IMR-90 (cell line): ENCODE measurements at regions not wholly inside any gene's neighbourhood (a gene's known extent, or its start where the extent isn't known, plus 50 kb on each side); places are given as distances from the start of the nearest gene placed in this dataset.

Source experiments
- ATAC-seq: fragments of 200-7000 bp; cut with Tn5 transposase; 2 replicates; pipeline ENCODE4 v1.9.1; 2020; ENCODE audit warnings: low read depth, mild to moderate bottlenecking, moderate library complexity
- BruUV-seq: library from RNA; stranded (reverse); fragments of 400-500 nt; replicated peaks from 2 replicates; lab custom pipeline; 2021; lab: Mats Ljungman, UMichigan
- CTCF ChIA-PET: fragments of 300-600 bp; formaldehyde crosslinking; extraction: SDS; loops from one replicate; lab custom pipeline; 2021; ENCODE audit warnings: antibody characterized with exemption; lab: Yijun Ruan, JAX
- POLR2A ChIA-PET: fragments of 300-600 bp; sonication (Branson Sonifier 250); formaldehyde crosslinking; loops from one replicate; lab custom pipeline; 2022; ENCODE audit warnings: antibody characterized with exemption; ENCODE audit not compliant: unreplicated experiment; lab: Charles Lee
- DNase-seq: peaks from one replicate; pipeline ENCODE4 v3.0.0; 2013
- H2AFZ ChIP-seq: replicated peaks from 2 replicates; pipeline ENCODE3; 2013; ENCODE audit warnings: low read length, mild to moderate bottlenecking; ENCODE audit not compliant: poor library complexity
- H2AK5ac ChIP-seq: 2 replicates; pipeline ENCODE4 v1.6.1; 2013; ENCODE audit warnings: low read depth, low read length, inconsistent platforms
- H2AK9ac ChIP-seq: replicated peaks from 2 replicates; pipeline ENCODE3; 2013; ENCODE audit warnings: mild to moderate bottlenecking, low read depth, low read length, moderate library complexity; ENCODE audit not compliant: poor library complexity
- H2BK120ac ChIP-seq: 2 replicates; pipeline ENCODE4 v1.6.1; 2013; ENCODE audit warnings: low read depth, low read length, inconsistent platforms
- H2BK15ac ChIP-seq: 3 replicates; pipeline ENCODE4 v1.6.1; 2013; ENCODE audit warnings: low read depth, low read length, inconsistent platforms
- H2BK20ac ChIP-seq: 2 replicates; pipeline ENCODE4 v1.6.1; 2013; ENCODE audit warnings: low read depth, mild to moderate bottlenecking, inconsistent platforms, low read length, moderate library complexity
- H2BK5ac ChIP-seq: 2 replicates; pipeline ENCODE4 v1.6.1; 2013; ENCODE audit warnings: mild to moderate bottlenecking, low read depth, low read length, inconsistent platforms; ENCODE audit not compliant: poor library complexity, severe bottlenecking
- H3K14ac ChIP-seq: replicated peaks from 2 replicates; pipeline ENCODE4 v1.6.1; 2013; ENCODE audit warnings: low read depth, low read length, inconsistent platforms
- H3K18ac ChIP-seq: 2 replicates; pipeline ENCODE4 v1.6.1; 2013; ENCODE audit warnings: low read depth, low read length, control low read depth
- H3K23ac ChIP-seq: 2 replicates; pipeline ENCODE4 v1.6.1; 2013; ENCODE audit warnings: low read depth, low read length, inconsistent platforms
- H3K27ac ChIP-seq: 2 replicates; pipeline ENCODE4 v1.5.1; 2013; ENCODE audit warnings: mild to moderate bottlenecking, control low read depth, low read length; ENCODE audit not compliant: insufficient read depth
- H3K27me3 ChIP-seq: 2 replicates; pipeline ENCODE4 v1.6.1; 2013; ENCODE audit warnings: low read length; ENCODE audit not compliant: control insufficient read depth, insufficient read depth
- H3K36me3 ChIP-seq: 2 replicates; pipeline ENCODE4 v1.6.1; 2013; ENCODE audit warnings: low read length, mixed read lengths; ENCODE audit not compliant: control insufficient read depth, insufficient read depth
- H3K4ac ChIP-seq: 2 replicates; pipeline ENCODE4 v1.6.1; 2013; ENCODE audit warnings: low read depth, low read length, inconsistent platforms
- H3K4me1 ChIP-seq: 2 replicates; pipeline ENCODE4 v1.6.1; 2013; ENCODE audit warnings: low read length, mixed read lengths; ENCODE audit not compliant: control insufficient read depth, insufficient read depth
- H3K4me2 ChIP-seq: 2 replicates; pipeline ENCODE4 v1.6.1; 2013; ENCODE audit warnings: low read depth, mild to moderate bottlenecking, control low read depth, low read length, moderate library complexity
- H3K4me3 ChIP-seq: 2 replicates; pipeline ENCODE4 v1.5.1; 2013; ENCODE audit warnings: low read depth, mild to moderate bottlenecking, control low read depth, low read length, moderate library complexity; ENCODE audit not compliant: insufficient read depth
- H3K56ac ChIP-seq: 2 replicates; pipeline ENCODE4 v1.6.1; 2013; ENCODE audit warnings: low read length, inconsistent platforms; ENCODE audit not compliant: insufficient read depth; ENCODE audit errors: extremely low read depth
- H3K79me1 ChIP-seq, 2 experiments: 2 replicates each; pipeline ENCODE4 v1.6.1; 2013; ENCODE audit warnings: low read length in 2 of 2, inconsistent platforms in 1 of 2, low read depth in 1 of 2
- H3K9ac ChIP-seq: 2 replicates; pipeline ENCODE4 v1.6.1; 2013; ENCODE audit warnings: low read depth, low read length, control low read depth
- H3K9me1 ChIP-seq: 2 replicates; pipeline ENCODE4 v1.6.1; 2013; ENCODE audit warnings: low read length, inconsistent platforms; ENCODE audit not compliant: insufficient read depth
- H3K9me3 ChIP-seq: 2 replicates; pipeline ENCODE4 v1.6.1; 2013; ENCODE audit warnings: low read length; ENCODE audit not compliant: control insufficient read depth, insufficient read depth
- H4K20me1 ChIP-seq: 2 replicates; pipeline ENCODE4 v1.6.1; 2013; ENCODE audit warnings: low read length, inconsistent platforms; ENCODE audit not compliant: insufficient read depth
- H4K5ac ChIP-seq: 2 replicates; pipeline ENCODE4 v1.6.1; 2013; ENCODE audit warnings: mild to moderate bottlenecking, low read depth, low read length, control low read depth
- H4K8ac ChIP-seq, 2 experiments: 2 replicates each; pipeline ENCODE4 v1.6.1; 2013; ENCODE audit warnings: low read depth in 2 of 2, low read length in 2 of 2, control low read depth in 1 of 2, inconsistent platforms in 1 of 2
- H4K91ac ChIP-seq: 2 replicates; pipeline ENCODE4 v1.6.1; 2013; ENCODE audit warnings: low read depth, low read length, inconsistent platforms; ENCODE audit not compliant: insufficient read depth
- CEBPB ChIP-seq: IDR thresholded peaks from 2 replicates; pipeline ENCODE4 v1.6.1; 2012; ENCODE audit warnings: low read depth, low read length, improper control_type of control experiment
- FOS ChIP-seq: fragments of 150-350 bp; IDR thresholded peaks from 2 replicates; pipeline ENCODE4 v1.6.1; 2016; ENCODE audit warnings: low read depth, low read length
- SMC3 ChIP-seq: fragments of 150-350 bp; IDR thresholded peaks from 2 replicates; pipeline ENCODE4 v1.6.1; 2016; ENCODE audit warnings: low read depth, mild to moderate bottlenecking, antibody characterized with exemption, low read length, moderate library complexity
- USF2 ChIP-seq: fragments of 150-350 bp; IDR thresholded peaks from 2 replicates; pipeline ENCODE4 v1.6.1; 2017; ENCODE audit warnings: mild to moderate bottlenecking, antibody characterized with exemption, low read length, low read depth
- WGBS, 2 experiments: methylation state at CpG; one replicate each; pipeline versions ENCODE4 v1.1.5 to v1.1.7; 2013; ENCODE audit warnings: missing lambda C conversion rate in 2 of 2; ENCODE audit not compliant: insufficient read length in 1 of 2; ENCODE audit errors: extremely low coverage in 2 of 2; 5-methylcytosine and 5-hydroxymethylcytosine counted together
- dilution Hi-C: fragments of 300-500 bp; cut with HindIII; formaldehyde crosslinking; loops from one replicate; pipeline ENCODE4 v1.14.3; 2018; ENCODE audit warnings: low sequenced_read_pairs; ENCODE audit not compliant: unreplicated experiment
- in situ Hi-C: fragments of 300-500 bp; cut with MboI; formaldehyde crosslinking; loops from 3 replicates; pipeline ENCODE4 v1.14.3; 2019; ENCODE audit warnings: low sequenced_read_pairs, inconsistent platforms, mixed read lengths
- intact Hi-C: fragments of 100-400 bp; cut with micrococcal nuclease; formaldehyde crosslinking; loops from 2 replicates; pipeline ENCODE4 v1.10.0; 2022

GRCh38 chr1:68904477-68904876 is 407.6 kb upstream of the DEPDC1 start:
- no peak for TF ChIP-seq FOS
- TF ChIP-seq SMC3, result no peak
- TF ChIP-seq CEBPB, result no peak
- no peak for TF ChIP-seq USF2
- Histone ChIP-seq H3K9me3 (no peaks in the 10 kb centered on the region), H3K9me1 (no peaks in the 10 kb centered on the region), H2AK5ac (no peak overlapping the region), H3K27ac (no peak overlapping the region), H4K20me1 (no peaks in the 10 kb centered on the region), H4K8ac (no peak overlapping the region), H3K27me3 (no peaks in the 10 kb centered on the region), H2AK9ac (no peak overlapping the region), H2BK20ac (no peak overlapping the region), H4K5ac (no peak overlapping the region), H3K23ac (no peak overlapping the region), H4K91ac (no peak overlapping the region), H3K36me3 (no peaks in the 10 kb centered on the region), H2BK5ac (no peak overlapping the region), H3K9ac (no peak overlapping the region), H3K56ac (no peak overlapping the region), H3K18ac (no peak overlapping the region), H3K4me1 (no peaks in the 10 kb centered on the region), H2AFZ (no peak overlapping the region), H3K14ac (no peak overlapping the region), H2BK120ac (no peak overlapping the region), H3K79me1 (no peaks in the 10 kb centered on the region), H3K4me2 (no peak overlapping the region), H3K4me3 (no peak overlapping the region), H3K4ac (no peak overlapping the region), H2BK15ac (no peak overlapping the region)
- POLR2A ChIA-PET, result no interaction called here
- intact Hi-C loops, result no loop called here
- ATAC-seq (no peak), DNase-seq (no peak)
- WGBS, 2 experiments, result no CpG with 5 or more reads among the region's 3 CpGs
- no TSS peak for BruUV-seq
- CTCF ChIA-PET, result no interaction called here
- in situ Hi-C loops, result no loop called here
- dilution Hi-C loops, result no loop called here
